HG03135 (cell line): ENCODE measurements at regions not wholly inside any gene's neighbourhood (a gene's known extent, or its start where the extent isn't known, plus 50 kb on each side); places are given as distances from the start of the nearest gene placed in this dataset.

ENCODE experiments used
- ATAC-seq: cut with Tn5 transposase; IDR thresholded peaks from one replicate; pipeline ENCODE4 v1.9.1; 2021; ENCODE audit warnings: mild to moderate bottlenecking, moderate library complexity; ENCODE audit not compliant: unreplicated experiment

DNA sequence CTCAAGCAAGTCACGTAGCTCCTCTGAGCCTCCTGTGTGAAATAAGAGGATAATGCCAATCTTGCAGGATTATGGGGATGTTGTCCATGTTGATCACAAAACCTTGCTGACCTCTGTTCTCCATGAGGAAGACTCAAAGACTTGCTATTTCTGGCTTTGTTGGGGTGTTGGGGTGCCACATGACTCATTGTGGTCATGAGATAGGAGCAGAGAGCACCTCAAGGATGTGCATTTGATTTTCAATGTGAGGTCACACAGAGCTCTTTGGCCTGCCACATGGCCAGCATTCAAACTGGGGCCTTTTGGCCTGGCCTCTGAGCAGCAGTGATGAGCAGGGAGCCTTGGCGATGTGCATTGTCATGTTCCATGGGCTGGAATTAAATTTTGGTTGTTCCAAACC, 380.3 kb downstream of the GADD45G start:
- ATAC-seq, result no peak

DNA sequence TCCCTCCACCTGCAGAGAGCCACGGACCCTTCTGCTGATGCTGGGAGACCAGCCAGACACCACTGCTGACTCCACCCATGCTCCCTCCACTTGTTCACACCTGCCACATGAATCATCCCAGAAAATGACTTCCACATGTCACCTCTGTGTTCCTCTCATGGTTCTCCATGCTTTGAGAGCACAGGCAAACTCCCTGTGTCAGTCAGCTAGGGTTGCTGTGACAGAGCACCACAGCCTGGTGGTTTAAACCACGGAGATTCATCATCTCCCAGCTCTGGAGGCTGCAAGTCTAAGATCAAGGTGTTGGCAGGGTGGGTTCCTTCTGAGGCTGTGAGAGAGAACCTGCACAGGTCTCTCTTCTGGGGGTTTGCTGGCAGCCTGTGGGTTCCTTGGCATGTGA, 381.4 kb downstream of the GADD45G start:
- ATAC-seq, result no peak

- no peak for ATAC-seq
These were observed 383.6 kb downstream of the GADD45G start for GRCh38 chr9:89988458-89988857.

DNA sequence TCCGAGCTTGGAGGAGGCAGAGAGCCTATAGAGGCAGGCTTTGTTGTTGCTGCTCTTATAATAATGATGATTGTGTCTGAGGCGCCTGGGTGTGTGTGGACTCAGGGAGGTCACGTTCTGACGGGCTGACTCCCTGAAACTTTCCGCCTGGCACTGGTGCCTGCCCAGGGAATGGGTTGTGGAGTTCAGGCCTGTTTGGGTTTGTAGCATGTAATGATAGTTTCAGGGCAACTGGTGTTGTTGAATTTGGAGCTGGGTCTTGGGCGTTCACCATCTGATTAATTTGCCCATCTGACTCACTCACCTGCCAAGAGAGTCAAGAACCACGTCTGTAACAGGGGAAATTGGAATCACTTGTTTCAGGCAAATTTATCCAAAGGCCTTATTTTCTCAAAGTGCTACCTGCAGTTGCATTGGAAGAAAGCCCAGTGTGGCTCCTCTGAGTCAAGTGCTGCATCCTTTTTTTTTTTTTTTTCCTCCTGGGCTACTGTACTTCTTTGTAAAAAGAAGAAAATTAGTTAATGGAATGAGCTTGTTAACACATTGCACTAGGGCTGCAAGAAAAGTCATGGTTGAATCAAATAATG, 386.5 kb downstream of the GADD45G start:
- no peak for ATAC-seq

DNA sequence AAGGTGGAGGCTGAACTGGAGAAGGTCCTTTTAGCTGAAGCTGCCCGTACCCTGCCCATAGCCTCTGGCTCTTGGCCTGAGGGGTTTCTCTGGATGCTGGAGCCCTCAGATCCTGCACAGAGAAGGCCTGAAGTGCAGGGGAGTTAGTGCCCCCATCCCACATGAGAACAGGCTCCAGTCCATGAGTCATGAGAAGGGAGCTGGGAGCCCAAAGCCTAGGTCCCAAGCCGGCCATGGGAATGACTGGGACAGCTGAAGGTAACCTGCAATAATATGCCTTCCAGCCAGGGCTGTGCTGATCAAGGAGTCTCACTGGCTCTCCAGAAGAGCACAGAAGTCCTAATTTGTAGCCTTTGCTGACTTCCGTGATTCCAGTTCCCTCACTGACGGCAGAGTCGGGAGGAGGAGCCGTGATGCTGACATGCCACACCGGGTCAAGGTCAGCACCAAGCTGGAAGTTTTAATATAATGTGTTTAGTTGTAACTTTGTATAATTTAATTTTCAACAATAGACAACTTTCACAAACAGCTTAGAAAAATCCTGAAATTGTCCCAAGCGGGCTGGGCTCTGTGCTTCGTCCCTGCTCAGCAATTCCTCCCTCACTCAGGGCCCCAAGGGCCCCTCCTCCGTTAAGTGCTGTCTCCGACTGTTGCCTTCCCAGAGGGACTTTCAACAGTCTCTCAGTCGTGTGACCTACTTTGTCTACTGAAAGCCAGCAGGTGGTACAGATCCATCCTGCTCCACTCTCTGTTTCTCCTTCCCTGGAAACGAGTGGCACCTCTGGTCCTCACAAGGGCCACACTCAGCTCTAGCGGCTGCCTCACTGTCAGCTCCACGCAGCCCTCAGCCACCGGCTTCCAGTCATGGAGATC, 387.8 kb downstream of the GADD45G start:
- no peak for ATAC-seq

DNA sequence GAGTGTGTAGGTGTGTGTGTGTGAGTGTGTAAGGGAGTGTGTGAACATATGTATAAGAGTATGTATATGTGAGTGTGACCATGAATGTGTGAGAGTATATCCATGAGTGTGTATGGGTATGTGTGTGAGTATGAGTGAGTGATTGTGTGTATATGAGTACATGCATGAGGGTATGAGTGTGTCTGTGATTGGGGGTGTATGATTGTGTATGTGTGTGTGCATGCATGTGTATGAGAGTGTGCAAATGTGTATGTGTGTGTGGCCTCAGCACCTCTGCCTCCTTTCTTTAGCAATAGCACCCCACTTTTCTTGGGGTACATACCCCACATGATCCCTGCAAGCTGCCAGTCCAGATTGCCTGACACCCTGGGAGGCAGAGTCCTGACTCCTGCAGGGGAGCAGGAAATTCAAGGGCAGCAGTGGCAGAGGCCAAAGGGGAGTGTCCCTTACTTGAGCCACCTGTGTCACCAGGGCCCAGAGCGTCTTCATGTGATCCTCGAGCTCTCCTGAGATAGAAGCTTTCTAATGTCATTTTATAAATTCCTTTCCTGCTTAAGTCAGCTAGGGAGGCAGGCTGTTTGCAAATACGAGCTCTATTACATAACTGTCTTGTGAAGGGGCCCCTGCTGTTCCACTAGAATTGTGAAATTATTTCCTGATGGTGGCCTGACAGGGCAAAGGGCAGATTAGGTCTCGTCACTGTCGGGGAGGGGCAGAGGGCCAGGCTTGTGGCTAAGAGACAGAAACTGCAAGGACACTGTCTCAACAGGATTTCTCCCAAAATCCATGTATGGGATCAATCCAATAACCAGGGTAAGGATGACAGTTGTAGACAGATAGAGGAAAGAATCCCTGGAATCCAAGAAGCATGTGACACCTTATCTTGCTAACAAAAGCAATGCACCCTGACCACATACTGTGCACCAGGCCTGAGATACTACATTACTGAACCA, 389.1 kb downstream of the GADD45G start:
- ATAC-seq, result no peak

- ATAC-seq, result no peak
These were observed 390.3 kb downstream of the GADD45G start for GRCh38 chr9:89994988-89995613.

DNA sequence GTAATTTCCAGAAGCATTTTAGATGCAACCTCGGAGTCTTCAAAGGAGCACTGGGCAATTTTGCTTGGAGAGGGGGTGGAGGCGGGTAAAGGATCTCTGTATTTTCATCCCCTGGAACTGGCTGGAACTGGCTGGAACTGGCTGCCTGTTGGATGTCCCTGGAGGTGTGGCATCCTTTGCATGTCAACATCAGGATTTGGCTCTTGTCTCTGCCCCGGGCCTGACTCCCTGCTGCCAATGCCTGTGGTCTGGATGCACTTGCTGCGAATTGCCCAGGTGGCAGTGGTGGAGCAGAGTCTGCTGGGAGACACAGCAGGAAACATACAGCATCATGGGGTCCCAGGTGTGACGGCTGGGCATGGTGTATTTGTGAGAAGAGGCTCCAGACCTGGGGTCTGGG, 391.3 kb downstream of the GADD45G start:
- ATAC-seq, result no peak

DNA sequence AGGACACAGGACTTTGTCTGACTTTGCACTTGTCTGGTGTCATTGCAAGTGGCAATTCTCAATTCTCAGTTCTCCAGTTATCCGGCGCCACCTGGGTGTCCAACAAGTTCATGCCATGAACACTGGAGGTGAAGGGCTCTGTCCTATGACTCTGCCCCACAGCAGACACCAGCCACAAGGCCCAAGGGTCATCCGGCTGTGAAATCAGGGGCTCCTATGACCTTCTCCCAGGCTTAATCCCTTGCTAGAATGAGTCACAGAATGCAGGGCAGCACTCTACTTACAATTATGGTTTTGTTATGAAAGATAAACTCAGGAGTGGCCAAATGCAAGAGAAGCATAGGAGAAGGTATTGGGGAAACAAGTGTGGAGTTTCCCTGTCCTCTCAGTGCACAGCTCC, 392.0 kb downstream of the GADD45G start:
- no peak for ATAC-seq

GRCh38 chr9:89998633-89999032, 393.8 kb downstream of the GADD45G start:
- ATAC-seq, result no peak

- ATAC-seq, result peak; percentile 4
These were observed 394.3 kb downstream of the GADD45G start for GRCh38 chr9:89999176-89999533.

GRCh38 chr9:89999534-90000370, 394.9 kb downstream of the GADD45G start:
- peak; percentile 97 for ATAC-seq

- no peak for ATAC-seq
These were observed 396.1 kb downstream of the GADD45G start for GRCh38 chr9:90000925-90001324.

DNA sequence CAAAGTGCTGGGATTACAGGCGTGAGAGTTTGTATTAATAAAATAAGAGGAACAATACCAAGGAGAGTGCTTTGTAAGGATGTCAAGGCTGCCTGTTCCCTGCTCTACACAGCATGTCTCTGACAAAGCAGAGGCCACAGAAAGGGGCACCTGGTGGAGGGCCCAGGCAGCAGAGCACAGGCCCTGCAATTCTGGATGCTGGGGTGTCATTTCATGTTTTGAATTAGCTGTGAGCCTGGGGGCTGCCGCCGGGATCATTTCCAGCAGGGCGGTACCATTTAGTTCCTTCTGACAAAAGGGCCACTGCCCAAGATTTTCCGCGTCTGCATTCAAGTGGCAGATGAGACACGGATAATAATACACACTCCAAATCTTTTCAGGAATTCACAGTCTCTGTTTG, 396.9 kb downstream of the GADD45G start:
- ATAC-seq, result no peak

DNA sequence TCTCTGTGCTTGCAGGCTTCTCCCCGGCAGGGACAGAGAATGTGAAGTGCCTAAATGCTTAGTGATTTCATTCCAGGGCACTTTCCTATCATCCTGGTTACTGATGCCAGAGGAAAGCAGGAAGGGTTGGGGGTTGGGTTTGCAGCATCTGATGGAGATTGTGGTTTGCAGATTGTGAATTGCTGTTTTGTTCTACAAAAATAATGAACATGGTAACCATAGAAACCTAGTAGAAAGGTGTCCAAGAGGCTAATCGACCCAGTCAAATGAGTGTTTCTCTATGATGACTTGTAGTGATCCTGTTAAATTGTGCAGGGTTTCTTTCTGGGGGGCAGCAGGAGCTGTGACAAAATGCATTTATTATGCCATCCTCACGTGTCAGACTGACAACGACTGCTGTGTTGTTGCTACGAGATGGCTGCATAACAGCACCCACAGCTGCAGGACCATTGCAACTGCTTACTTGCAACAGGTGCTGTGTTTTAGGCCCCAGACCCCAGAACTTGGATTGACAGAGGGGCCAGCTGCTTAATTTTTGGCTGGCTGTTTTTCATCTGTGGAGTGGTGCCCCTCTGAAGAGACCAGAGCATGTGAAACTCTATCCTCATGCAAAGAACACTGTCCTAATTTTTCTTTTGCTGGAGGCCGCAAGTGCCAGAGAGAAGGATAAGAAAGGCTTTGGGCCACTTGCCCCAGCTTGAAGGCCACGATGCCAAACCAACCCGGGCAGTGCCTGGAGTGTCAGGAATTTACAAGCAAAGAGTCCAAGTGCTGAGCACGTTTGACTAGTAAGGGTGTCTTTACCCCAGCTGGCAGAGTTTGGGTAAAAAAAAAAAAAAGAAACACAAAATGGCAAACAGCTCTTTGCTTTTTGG, 397.8 kb downstream of the GADD45G start:
- ATAC-seq, result no peak

- ATAC-seq, result no peak
These were observed 400.6 kb downstream of the GADD45G start for GRCh38 chr9:90005388-90005787.

DNA sequence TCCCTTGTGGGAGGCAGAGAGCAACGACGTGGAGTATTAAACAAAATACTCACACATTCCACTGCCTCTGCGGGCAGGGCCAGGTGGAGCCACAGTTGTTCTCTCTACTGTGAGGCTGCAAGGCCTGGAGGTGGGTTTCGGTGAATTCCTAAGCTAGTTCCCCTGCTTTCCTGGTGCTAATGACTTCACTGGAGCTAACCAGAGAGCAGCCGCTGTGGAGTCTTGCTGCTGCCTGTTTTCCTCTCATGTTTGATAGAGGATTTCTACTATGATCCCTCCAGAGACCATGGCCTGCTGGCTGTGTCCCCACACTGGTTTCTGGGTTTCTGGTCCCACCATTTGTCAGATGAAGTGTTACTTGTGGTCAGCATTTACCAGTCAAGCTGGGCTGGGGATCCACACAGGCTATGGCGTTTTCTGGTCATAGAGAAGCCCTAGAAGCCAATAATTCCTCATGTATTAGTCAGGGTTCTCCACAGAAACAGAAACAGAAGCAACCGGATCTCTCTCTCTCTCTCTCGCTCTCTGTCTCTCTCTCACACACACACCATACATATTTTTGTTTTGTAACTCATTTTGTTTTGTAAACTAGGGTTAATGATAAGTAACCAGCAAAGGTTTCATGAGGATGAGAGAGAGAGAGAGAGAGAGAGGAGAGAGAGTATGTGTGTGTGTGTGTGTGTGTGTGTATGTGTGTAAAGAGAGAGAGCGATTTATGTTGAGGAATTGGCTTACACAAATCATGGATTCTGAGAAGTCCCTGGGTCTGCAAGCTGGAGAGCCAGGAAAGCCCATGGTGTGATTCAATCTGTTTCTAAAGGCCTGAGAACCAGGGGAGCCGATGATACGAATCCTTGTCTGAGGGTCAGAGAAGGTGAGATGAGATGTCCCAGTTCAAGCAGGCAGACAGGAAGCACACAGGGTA, 403.0 kb downstream of the GADD45G start:
- no peak for ATAC-seq

- peak; percentile 55 for ATAC-seq
These were observed 404.6 kb downstream of the GADD45G start for GRCh38 chr9:90009447-90009846.
